ENCODE measurements at regions not wholly inside any gene's neighbourhood (a gene's known extent, or its start where the extent isn't known, plus 50 kb on each side); places are given as distances from the start of the nearest gene placed in this dataset.

DNA sequence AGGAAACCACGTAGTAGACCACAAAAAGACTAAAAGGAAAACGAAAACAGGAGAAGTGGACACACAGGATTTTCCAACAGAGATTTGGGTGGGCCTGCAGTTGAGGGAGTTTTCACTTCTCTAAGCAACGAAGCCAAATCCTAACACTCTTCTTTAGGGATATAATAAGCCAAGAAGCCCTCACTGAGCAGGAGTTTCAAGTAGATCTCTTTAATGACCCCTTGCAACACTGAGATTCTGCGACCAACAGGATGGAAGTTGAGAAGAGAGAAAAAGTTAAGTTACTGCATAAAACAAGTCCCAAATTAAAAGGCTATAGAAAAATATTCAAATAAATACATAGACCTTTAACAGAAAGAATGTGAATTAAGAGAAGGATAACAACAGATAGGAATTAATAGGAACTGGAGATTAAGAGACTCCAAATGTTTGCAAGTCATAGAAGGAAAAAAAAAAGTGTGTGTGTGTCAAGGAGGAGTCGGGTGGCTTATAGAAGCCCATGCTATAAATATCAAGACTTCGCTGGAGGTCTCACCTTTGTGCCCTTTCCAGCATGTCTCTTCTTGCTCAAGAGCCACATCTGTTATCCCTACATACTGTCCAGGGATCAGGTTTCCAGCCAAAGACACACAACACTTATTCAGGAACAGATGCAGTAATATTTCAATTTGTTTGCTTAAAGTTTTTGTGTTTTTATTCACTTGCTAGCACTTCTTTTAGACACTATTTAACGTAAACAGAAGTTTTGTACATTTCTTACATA lies 69.4 kb upstream of the ARHGAP28 start:
- H3K27me3 Mint-ChIP-seq (ENCODE audit: low read depth), result no peaks in the 10 kb centered on the region

More for the DNA sequence above, 69.4 kb upstream of the ARHGAP28 start:
- H3K4me1 Mint-ChIP-seq, result peaks cover 44% of the 10 kb centered on the region
- no peak for TF ChIP-seq ZNF138 (CRISPR knock-in tag; conservative IDR thresholded peaks at IDR 0.05)
- no peak for TF ChIP-seq PRRX2 (CRISPR knock-in tag; IDR thresholded peaks at IDR 0.05)
- TF ChIP-seq, protein P1, sequence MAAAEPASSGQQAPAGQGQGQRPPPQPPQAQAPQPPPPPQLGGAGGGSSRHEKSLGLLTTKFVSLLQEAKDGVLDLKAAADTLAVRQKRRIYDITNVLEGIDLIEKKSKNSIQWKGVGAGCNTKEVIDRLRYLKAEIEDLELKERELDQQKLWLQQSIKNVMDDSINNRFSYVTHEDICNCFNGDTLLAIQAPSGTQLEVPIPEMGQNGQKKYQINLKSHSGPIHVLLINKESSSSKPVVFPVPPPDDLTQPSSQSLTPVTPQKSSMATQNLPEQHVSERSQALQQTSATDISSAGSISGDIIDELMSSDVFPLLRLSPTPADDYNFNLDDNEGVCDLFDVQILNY (CRISPR knock-in tag; IDR thresholded peaks at IDR 0.05), result no peak
- TF ChIP-seq ZNF121 (CRISPR knock-in tag; IDR thresholded peaks at IDR 0.05), result no peak
- TF ChIP-seq MYBL2 (CRISPR knock-in tag; IDR thresholded peaks at IDR 0.05), result no peak
- TF ChIP-seq, protein P2, sequence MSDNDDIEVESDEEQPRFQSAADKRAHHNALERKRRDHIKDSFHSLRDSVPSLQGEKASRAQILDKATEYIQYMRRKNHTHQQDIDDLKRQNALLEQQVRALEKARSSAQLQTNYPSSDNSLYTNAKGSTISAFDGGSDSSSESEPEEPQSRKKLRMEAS (CRISPR knock-in tag; IDR thresholded peaks at IDR 0.05), result no peak
- TF ChIP-seq, protein P3, sequence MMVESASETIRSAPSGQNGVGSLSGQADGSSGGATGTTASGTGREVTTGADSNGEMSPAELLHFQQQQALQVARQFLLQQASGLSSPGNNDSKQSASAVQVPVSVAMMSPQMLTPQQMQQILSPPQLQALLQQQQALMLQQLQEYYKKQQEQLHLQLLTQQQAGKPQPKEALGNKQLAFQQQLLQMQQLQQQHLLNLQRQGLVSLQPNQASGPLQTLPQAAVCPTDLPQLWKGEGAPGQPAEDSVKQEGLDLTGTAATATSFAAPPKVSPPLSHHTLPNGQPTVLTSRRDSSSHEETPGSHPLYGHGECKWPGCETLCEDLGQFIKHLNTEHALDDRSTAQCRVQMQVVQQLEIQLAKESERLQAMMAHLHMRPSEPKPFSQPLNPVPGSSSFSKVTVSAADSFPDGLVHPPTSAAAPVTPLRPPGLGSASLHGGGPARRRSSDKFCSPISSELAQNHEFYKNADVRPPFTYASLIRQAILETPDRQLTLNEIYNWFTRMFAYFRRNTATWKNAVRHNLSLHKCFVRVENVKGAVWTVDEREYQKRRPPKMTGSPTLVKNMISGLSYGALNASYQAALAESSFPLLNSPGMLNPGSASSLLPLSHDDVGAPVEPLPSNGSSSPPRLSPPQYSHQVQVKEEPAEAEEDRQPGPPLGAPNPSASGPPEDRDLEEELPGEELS (CRISPR knock-in tag; IDR thresholded peaks at IDR 0.05), result no peak
- TF ChIP-seq, protein P4, sequence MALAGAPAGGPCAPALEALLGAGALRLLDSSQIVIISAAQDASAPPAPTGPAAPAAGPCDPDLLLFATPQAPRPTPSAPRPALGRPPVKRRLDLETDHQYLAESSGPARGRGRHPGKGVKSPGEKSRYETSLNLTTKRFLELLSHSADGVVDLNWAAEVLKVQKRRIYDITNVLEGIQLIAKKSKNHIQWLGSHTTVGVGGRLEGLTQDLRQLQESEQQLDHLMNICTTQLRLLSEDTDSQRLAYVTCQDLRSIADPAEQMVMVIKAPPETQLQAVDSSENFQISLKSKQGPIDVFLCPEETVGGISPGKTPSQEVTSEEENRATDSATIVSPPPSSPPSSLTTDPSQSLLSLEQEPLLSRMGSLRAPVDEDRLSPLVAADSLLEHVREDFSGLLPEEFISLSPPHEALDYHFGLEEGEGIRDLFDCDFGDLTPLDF (CRISPR knock-in tag; IDR thresholded peaks at IDR 0.05), result no peak
- TF ChIP-seq, protein P5, sequence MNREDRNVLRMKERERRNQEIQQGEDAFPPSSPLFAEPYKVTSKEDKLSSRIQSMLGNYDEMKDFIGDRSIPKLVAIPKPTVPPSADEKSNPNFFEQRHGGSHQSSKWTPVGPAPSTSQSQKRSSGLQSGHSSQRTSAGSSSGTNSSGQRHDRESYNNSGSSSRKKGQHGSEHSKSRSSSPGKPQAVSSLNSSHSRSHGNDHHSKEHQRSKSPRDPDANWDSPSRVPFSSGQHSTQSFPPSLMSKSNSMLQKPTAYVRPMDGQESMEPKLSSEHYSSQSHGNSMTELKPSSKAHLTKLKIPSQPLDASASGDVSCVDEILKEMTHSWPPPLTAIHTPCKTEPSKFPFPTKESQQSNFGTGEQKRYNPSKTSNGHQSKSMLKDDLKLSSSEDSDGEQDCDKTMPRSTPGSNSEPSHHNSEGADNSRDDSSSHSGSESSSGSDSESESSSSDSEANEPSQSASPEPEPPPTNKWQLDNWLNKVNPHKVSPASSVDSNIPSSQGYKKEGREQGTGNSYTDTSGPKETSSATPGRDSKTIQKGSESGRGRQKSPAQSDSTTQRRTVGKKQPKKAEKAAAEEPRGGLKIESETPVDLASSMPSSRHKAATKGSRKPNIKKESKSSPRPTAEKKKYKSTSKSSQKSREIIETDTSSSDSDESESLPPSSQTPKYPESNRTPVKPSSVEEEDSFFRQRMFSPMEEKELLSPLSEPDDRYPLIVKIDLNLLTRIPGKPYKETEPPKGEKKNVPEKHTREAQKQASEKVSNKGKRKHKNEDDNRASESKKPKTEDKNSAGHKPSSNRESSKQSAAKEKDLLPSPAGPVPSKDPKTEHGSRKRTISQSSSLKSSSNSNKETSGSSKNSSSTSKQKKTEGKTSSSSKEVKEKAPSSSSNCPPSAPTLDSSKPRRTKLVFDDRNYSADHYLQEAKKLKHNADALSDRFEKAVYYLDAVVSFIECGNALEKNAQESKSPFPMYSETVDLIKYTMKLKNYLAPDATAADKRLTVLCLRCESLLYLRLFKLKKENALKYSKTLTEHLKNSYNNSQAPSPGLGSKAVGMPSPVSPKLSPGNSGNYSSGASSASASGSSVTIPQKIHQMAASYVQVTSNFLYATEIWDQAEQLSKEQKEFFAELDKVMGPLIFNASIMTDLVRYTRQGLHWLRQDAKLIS (CRISPR knock-in tag; IDR thresholded peaks at IDR 0.05; ENCODE audit: borderline replicate concordance), result no peak
- TF ChIP-seq ZBTB21 (CRISPR knock-in tag; IDR thresholded peaks at IDR 0.05; ENCODE audit: borderline replicate concordance), result no peak
- TF ChIP-seq, protein P6, sequence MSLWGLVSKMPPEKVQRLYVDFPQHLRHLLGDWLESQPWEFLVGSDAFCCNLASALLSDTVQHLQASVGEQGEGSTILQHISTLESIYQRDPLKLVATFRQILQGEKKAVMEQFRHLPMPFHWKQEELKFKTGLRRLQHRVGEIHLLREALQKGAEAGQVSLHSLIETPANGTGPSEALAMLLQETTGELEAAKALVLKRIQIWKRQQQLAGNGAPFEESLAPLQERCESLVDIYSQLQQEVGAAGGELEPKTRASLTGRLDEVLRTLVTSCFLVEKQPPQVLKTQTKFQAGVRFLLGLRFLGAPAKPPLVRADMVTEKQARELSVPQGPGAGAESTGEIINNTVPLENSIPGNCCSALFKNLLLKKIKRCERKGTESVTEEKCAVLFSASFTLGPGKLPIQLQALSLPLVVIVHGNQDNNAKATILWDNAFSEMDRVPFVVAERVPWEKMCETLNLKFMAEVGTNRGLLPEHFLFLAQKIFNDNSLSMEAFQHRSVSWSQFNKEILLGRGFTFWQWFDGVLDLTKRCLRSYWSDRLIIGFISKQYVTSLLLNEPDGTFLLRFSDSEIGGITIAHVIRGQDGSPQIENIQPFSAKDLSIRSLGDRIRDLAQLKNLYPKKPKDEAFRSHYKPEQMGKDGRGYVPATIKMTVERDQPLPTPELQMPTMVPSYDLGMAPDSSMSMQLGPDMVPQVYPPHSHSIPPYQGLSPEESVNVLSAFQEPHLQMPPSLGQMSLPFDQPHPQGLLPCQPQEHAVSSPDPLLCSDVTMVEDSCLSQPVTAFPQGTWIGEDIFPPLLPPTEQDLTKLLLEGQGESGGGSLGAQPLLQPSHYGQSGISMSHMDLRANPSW (CRISPR knock-in tag; conservative IDR thresholded peaks at IDR 0.05; ENCODE audit: low read depth), result no peak
- TF ChIP-seq NFATC4 (CRISPR knock-in tag; IDR thresholded peaks at IDR 0.05), result no peak
- TF ChIP-seq SP1 (CRISPR knock-in tag; conservative IDR thresholded peaks at IDR 0.05), result no peak
- no peak for ATAC-seq
- ChIA-PET POLR2A (interaction anchor here (0.7 kb wide), 1 partner anchor 15 kb away, joined by 6 read pairs; no protein-coding TSS in a partner anchor), CTCF (no interaction called here)
- H3K27ac Mint-ChIP-seq, result no peak overlapping the region
- peaks cover 4% of the 10 kb centered on the region; the same call in 1 of the 2 replicates for H3K36me3 Mint-ChIP-seq
- DNase-seq (ENCODE audit: low spot score), result no peak
- no peak overlapping the region for H3K4me3 Mint-ChIP-seq
- H3K9me3 Mint-ChIP-seq, result peaks cover 7% of the 10 kb centered on the region
